ENCODE measurements at regions not wholly inside any gene's neighbourhood (a gene's known extent, or its start where the extent isn't known, plus 50 kb on each side); places are given as distances from the start of the nearest gene placed in this dataset.

DNA sequence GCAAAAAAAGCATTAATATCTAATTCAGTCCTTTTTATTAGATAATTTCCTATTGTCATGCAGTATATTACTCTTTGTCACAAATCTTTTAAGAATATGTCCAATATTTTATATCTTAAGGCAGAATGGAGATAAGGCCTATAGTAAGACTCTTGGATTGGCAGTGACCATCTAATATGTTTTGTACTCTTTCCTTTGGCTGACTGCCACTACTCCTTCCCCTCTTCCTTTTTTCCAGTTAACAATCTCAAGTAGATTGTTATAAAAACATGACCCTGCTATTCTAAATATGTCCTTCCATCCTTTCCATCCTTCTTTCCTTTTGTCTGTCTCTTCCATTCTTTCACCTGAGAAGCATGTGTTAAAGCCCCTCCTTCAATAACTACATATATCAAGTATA lies 92.8 kb upstream of the TMEM168 start:
- no peak for DNase-seq (ENCODE audit: low read depth in 2 of 2)

GRCh38 chr7:112882511-112882910 lies 92.3 kb upstream of the TMEM168 start:
- DNase-seq (ENCODE audit: low read depth in 2 of 2) = no peak

DNA sequence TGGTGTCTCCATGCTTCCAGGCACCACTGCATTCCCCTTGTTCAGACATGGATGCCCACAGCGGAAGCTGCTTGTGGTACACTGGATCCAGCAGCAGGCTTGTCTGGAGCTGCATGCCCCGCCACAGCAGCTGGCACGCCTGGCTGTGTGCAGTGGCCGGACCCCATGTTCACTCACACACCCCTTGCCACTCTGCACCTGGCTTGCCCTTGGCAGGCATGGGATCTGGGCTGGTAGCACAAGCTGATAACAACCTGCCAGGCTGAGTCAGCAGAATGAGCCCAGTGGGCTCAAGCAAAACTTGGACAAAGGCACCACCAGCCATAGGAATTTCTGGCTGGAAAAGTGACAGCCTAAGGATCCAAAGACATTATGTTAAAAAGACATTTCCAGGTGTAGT lies 91.8 kb upstream of the TMEM168 start:
- no peak for DNase-seq (ENCODE audit: low read depth in 2 of 2)

GRCh38 chr7:112880818-112881418 lies 90.7 kb upstream of the TMEM168 start:
- no peak for DNase-seq (ENCODE audit: low read depth in 2 of 2)

GRCh38 chr7:112877691-112878460 lies 87.7 kb upstream of the TMEM168 start:
- DNase-seq (ENCODE audit: low read depth in 2 of 2) = no peak

DNA sequence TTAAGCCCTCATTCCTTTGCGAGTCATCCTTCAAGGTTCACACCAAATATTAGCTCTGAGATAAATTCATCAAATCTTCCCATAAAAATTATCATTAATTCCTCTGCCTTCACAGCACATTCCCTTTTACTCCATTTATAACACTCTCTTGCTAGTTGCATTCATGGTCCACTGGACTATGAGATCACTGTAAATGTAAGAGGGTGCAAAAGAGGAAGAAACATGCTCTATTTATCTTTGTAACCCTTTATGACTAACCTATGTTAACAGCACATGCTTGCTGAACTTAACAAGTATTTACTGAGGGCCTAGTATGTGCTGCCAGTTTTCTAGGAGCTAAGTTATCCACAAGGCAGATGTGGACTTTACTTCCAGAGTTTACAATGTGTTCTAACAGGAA lies 86.7 kb upstream of the TMEM168 start:
- DNase-seq (ENCODE audit: low read depth in 2 of 2) = no peak

DNA sequence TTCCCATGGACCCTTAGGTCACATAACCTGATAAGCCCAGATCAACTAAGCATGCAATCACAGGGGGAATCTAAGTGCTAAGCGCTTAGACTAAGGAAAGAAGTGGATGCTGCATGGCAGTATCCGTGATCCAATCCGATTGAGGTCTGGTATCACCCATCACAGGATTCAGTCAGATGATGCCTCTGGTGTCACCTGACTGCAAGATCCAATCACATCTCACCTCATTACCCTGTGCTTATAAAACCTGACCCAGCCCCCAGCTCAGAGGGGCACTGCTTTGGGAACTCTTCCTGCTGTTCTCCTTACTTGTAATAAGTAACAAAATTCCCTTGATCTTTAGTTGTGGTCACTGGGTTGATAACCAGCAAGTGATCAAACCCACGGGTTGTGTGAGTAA lies 84.7 kb upstream of the TMEM168 start:
- DNase-seq (ENCODE audit: low read depth in 2 of 2) = no peak

- DNase-seq (ENCODE audit: low read depth in 2 of 2) = no peak
These were observed 83.8 kb upstream of the TMEM168 start for GRCh38 chr7:112873831-112874553.

DNA sequence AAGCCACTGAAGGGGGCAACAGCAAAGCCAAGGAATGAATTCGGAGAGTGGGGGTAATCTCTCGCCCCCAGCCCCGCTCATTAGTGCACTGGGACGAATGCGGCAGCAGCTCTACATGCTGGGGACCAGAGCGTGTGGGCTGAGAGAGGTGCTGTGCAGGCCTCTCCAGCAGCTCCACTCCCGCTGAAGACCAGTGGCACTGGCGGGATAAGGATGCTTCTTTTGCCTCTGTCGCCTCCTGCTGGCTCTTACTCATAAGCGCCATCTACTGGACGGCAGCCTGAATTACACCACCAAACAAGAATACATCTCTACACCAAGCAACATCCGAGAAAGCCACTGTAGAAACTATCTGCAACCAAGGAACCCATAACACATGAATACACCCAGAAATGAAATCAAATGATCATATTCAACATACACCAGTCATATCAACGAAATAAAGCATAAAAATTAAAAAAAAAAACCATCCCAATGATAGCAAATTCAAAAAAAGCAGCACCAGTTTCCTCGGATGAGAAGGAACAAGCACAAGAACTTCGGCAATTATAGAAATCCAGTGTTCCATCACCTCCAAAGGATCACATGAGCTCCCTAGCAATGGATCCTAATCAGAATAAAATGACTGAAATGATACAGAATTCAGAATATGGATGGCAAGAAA lies 79.0 kb upstream of the TMEM168 start:
- no peak for DNase-seq (ENCODE audit: low read depth in 2 of 2)

- DNase-seq (ENCODE audit: low read depth in 2 of 2) = no peak
These were observed 78.4 kb upstream of the TMEM168 start for GRCh38 chr7:112868609-112869008.

- DNase-seq (ENCODE audit: low read depth in 2 of 2) = no peak
These were observed 76.2 kb upstream of the TMEM168 start for GRCh38 chr7:112866424-112866823.

DNA sequence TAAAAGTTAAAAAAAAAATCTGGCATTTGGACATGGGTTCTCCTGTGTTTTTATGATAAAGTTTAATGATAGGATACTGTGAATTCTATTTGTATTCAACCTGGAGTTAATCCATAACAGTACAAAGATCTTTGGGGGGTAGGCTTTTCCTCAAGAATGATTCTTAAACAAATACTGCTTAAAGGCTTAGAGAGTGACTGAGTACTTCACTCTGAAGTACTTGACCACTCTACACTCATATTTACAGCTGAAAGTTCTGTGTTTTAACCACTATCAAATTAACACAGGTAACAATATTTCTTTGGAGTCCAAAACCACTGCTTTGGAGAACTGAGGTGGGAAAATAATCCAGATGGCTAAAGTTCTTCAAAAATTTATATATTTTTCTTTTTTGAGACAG lies 74.2 kb upstream of the TMEM168 start:
- no peak for DNase-seq (ENCODE audit: low read depth in 2 of 2)

DNA sequence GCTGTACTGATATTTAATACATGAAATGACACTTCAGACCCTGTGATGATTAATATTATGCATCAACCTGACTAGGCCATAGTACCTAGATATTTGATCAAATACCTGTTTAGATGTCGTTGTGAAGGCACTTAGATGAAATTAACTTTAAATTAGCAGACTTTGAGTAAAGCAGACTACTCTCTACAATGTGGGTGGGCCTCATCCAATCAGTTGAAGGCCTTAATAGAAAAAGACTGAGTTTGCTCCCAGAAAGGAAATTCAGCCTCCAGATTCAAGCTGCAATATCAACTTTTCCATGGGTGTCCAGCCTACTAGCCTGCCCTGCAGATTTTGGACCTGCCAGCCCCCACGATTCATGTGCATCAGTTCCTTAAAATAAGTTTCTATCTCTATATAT lies 68.6 kb upstream of the TMEM168 start:
- no peak for DNase-seq (ENCODE audit: low read depth in 2 of 2)

DNA sequence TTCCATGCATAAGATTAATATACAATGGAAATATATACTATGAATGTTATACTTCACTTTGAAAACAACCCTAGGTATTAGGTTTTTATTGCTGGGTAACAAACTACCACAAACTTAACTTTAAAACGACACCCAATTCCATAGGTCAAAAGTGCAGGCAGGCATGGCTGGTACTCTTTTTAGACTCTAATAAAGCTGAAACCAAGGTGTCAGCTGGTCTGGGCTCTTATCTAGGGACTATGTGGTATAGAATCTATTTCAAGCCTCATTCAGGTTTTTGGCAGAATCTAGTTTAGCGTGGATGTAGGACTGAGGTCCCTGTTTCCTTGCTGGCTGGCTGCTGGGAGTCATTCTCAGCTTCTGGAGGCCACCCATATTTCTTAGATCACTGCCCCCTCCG lies 65.0 kb upstream of the TMEM168 start:
- DNase-seq (ENCODE audit: low read depth in 2 of 2) = no peak

DNA sequence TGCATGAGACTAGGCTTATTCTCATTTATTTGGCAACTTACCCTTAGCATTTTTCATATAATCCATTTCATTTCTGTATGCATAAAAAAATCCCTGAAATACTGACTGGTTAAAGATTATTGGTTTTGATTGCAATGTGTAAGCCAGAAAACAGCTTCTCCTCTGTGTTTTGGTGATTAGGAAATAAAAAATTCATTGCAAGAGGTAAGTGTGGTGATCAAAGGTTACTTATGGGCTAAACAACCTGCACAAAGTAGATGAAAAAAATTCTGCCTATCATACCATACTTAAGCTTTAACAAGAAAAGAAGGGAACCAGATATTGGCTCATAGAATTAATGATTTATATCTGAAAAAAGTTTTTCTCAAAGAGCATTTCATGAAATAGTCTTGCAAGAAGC lies 64.0 kb upstream of the TMEM168 start:
- no peak for DNase-seq (ENCODE audit: low read depth in 2 of 2)

DNA sequence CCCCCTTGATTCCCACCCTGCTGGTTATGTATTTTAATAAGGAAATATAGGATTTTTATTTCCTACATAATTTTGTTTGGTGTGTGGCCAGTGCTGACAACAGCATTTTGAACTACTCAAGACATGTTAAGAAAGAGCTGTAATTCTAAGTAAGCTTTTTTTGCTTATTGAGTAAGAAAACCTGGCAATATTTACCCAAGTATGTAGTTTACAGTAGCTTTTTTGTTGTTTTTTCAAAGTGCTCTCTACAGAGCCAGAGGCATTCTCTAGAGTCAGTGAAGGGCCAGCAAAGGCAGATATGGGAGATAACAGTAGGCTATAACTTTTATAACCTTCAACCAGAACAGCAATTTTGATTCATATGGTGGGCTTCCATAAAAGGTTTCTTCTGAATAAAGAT lies 63.2 kb upstream of the TMEM168 start:
- no peak for DNase-seq (ENCODE audit: low read depth in 2 of 2)

DNA sequence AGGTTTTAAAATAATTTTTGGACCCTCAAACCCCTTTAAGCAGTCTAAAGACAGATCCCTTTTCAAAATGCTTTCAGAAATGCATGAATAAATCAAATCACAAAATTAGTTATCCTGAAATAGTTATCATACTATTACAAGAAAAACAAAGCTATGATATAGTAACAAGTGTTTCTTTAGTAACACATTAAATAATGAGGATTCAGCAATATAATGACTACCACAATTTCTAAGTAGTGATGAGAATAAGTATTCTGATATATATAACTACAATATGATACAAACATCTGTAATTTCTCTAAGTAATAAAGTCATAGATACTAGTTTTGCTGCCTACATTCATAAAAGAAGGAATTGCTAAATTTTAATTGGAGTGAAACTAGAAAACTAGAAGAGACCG lies 53.0 kb upstream of the TMEM168 start:
- DNase-seq (ENCODE audit: low read depth in 2 of 2) = no peak

Measured in stimulated activated CD8-positive, alpha-beta memory T cell treated with anti-CD3 and anti-CD28 coated beads, Interleukin-15, amount 100 ng/mL, for 4 hours (primary cell).